ENCODE measurements at regions not wholly inside any gene's neighbourhood (a gene's known extent, or its start where the extent isn't known, plus 50 kb on each side); places are given as distances from the start of the nearest gene placed in this dataset.

GRCh38 chr13:83223546-83223945 is 658.7 kb downstream of the SLITRK1 start:
- Histone ChIP-seq H3K36me3 (no peaks in the 10 kb centered on the region), H3K9me3 (no peaks in the 10 kb centered on the region), H3K27me3 (no peaks in the 10 kb centered on the region), H3K4me3 (no peak overlapping the region), H3K4me1 (no peaks in the 10 kb centered on the region), H3K27ac (no peak overlapping the region)
- TF ChIP-seq CTCF (IDR thresholded peaks at IDR 0.05), result no peak
- no peak for TF ChIP-seq POLR2A (IDR thresholded peaks at IDR 0.05)
- intact Hi-C loops (cut with DNase I; ENCODE audit: low total_unique reads), result no loop called here
- no peak for DNase-seq

- Histone ChIP-seq H3K9me3 (no peaks in the 10 kb centered on the region), H3K4me1 (no peaks in the 10 kb centered on the region), H3K27me3 (no peaks in the 10 kb centered on the region), H3K36me3 (no peaks in the 10 kb centered on the region), H3K4me3 (no peak overlapping the region), H3K27ac (no peak overlapping the region)
- intact Hi-C loops (cut with DNase I; ENCODE audit: low total_unique reads), result no loop called here
- no peak for TF ChIP-seq POLR2A (IDR thresholded peaks at IDR 0.05)
- no peak for TF ChIP-seq CTCF (IDR thresholded peaks at IDR 0.05)
- no peak for DNase-seq
Observed at GRCh38 chr13:83221813-83222241, 660.4 kb downstream of the SLITRK1 start.

GRCh38 chr13:83221256-83221655 is 661.0 kb downstream of the SLITRK1 start:
- TF ChIP-seq CTCF (IDR thresholded peaks at IDR 0.05), result no peak
- no peak for TF ChIP-seq POLR2A (IDR thresholded peaks at IDR 0.05)
- H3K27me3 ChIP-seq, result no peaks in the 10 kb centered on the region
- H3K27ac ChIP-seq, result no peak overlapping the region
- H3K4me1 ChIP-seq, result no peaks in the 10 kb centered on the region
- H3K36me3 ChIP-seq, result no peaks in the 10 kb centered on the region
- DNase-seq, result no peak
- H3K9me3 ChIP-seq, result no peaks in the 10 kb centered on the region
- no peak overlapping the region for H3K4me3 ChIP-seq
- intact Hi-C loops (cut with DNase I; ENCODE audit: low total_unique reads), result no loop called here

- Histone ChIP-seq H3K4me3 (no peak overlapping the region), H3K27me3 (no peaks in the 10 kb centered on the region), H3K27ac (no peak overlapping the region), H3K4me1 (no peaks in the 10 kb centered on the region), H3K9me3 (no peaks in the 10 kb centered on the region), H3K36me3 (no peaks in the 10 kb centered on the region)
- intact Hi-C loops (cut with DNase I; ENCODE audit: low total_unique reads), result no loop called here
- no peak for TF ChIP-seq CTCF (IDR thresholded peaks at IDR 0.05)
- no peak for TF ChIP-seq POLR2A (IDR thresholded peaks at IDR 0.05)
- no peak for DNase-seq
Observed at GRCh38 chr13:83220241-83220640, 662.0 kb downstream of the SLITRK1 start.

GRCh38 chr13:83219832-83220231 is 662.4 kb downstream of the SLITRK1 start:
- intact Hi-C loops (cut with DNase I; ENCODE audit: low total_unique reads), result no loop called here
- no peak for DNase-seq
- TF ChIP-seq CTCF (IDR thresholded peaks at IDR 0.05) (no peak), POLR2A (IDR thresholded peaks at IDR 0.05) (no peak)
- no peaks in the 10 kb centered on the region for H3K36me3 ChIP-seq
- H3K4me1 ChIP-seq, result no peaks in the 10 kb centered on the region
- H3K9me3 ChIP-seq, result no peaks in the 10 kb centered on the region
- H3K4me3 ChIP-seq, result no peak overlapping the region
- no peaks in the 10 kb centered on the region for H3K27me3 ChIP-seq
- no peak overlapping the region for H3K27ac ChIP-seq
